GM18858 (cell line): ENCODE measurements at regions not wholly inside any gene's neighbourhood (a gene's known extent, or its start where the extent isn't known, plus 50 kb on each side); places are given as distances from the start of the nearest gene placed in this dataset.

ENCODE experiments used
- ATAC-seq: cut with Tn5 transposase; IDR thresholded peaks from one replicate; pipeline ENCODE4 v1.9.1; 2021; ENCODE audit not compliant: unreplicated experiment

DNA sequence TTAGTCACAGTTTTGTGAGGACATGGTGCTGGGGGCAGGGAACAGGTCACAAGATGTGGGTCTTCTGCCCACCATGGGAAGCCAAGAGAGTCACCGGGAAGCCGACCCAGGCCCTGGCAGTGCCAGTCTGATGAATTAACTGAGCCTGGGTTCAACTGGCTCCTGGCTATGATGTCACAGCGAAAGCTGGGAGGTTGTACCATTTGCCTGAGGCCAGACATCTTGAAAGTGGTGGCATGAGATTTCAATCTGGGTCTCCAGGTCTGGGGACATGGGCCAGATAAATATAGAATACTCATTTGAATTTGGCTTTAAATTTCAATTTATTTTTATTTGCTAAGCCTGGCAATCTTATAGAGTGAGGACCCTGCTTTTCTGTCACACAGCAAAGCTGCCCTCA lies 280.9 kb downstream of the NSG2 start:
- ATAC-seq = no peak

- ATAC-seq = no peak
Observed at GRCh38 chr5:174327317-174327864, 281.9 kb downstream of the NSG2 start.

DNA sequence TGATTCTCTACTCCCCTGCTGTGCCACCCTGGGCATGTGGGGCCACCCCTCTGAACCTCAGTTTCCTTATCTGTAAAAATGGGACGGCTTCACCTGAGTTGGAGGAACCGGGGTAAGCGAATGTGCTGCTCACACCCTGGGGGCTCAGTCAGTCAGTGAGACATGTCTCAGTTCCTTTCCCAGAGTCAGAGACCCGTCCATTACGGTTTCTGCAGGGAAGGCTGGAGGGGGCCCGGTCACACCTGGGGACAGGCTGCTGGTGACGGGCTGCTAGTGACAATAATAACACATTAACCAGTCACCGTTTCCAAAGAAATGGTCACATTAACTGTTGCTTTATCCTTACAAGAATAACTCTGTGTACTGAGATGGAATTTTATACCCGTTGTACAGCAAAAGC lies 282.4 kb downstream of the NSG2 start:
- ATAC-seq = no peak

GRCh38 chr5:174328631-174329299 lies 283.3 kb downstream of the NSG2 start:
- no peak for ATAC-seq

- no peak for ATAC-seq
Observed at GRCh38 chr5:174329738-174330137, 284.2 kb downstream of the NSG2 start.

- ATAC-seq = no peak
Observed at GRCh38 chr5:174335682-174336364, 290.3 kb downstream of the NSG2 start.

DNA sequence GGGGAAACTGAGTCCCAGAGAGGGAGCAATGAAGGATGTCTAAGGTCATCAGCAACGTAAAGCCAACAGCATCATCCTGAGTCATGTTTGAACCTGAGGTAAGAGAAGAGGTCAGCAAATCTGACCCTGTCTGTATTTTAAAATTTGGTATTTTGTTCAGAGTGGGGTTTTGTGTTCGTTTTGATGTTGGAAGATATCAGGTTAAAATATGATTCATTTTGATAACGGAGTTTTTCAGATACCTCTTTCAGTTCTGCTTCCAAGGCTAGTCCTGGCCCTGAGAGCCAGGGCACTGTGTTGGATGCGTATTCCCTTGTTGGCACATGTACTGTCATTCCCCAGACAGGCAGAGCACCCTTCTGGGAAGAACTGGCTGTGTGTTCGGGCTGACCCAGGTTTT lies 291.0 kb downstream of the NSG2 start:
- ATAC-seq = no peak

GRCh38 chr5:174337276-174338184 lies 292.0 kb downstream of the NSG2 start:
- no peak for ATAC-seq

GRCh38 chr5:174338185-174339010 lies 292.9 kb downstream of the NSG2 start:
- ATAC-seq = no peak

- ATAC-seq = no peak
Observed at GRCh38 chr5:174339130-174339529, 293.6 kb downstream of the NSG2 start.

GRCh38 chr5:174340226-174340625 lies 294.7 kb downstream of the NSG2 start:
- ATAC-seq = no peak

GRCh38 chr5:174342696-174343095 lies 297.2 kb downstream of the NSG2 start:
- no peak for ATAC-seq

- ATAC-seq = no peak
Observed at GRCh38 chr5:174343826-174344225, 298.3 kb downstream of the NSG2 start.

- ATAC-seq = no peak
Observed at GRCh38 chr5:174344335-174344734, 298.8 kb downstream of the NSG2 start.

- ATAC-seq = no peak
Observed at GRCh38 chr5:174347183-174347582, 301.7 kb downstream of the NSG2 start.

DNA sequence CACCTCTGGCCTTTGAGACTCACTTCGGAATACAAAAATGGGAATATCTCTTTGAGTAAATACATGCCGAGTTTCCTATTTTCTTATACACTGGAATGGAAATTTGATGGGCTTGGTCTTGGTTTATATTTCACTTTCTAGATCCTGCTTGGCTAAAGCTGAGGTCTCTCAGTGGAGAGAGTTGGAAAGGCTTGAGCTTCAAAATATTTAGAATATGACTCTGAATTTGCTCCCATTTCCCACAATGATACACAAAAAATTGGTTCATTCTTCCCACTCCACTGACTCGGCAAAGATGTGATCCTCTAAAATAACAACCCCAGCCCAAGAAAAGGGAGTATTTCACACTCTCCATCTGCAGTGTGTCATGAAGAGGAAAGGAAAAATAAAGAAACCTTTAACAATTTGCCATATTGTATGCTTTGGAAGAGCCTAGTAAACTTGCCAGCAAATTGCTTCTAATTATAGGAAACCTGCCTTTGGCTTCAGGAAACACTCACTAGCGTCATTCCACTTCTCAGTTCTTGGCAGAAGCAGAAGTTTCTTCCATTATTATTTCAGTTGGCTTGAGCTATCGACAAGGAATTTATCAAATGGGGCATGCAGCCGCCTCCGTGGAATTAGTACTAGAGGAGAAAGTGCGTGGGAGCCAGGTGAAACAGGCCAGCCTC lies 302.9 kb downstream of the NSG2 start:
- no peak for ATAC-seq

DNA sequence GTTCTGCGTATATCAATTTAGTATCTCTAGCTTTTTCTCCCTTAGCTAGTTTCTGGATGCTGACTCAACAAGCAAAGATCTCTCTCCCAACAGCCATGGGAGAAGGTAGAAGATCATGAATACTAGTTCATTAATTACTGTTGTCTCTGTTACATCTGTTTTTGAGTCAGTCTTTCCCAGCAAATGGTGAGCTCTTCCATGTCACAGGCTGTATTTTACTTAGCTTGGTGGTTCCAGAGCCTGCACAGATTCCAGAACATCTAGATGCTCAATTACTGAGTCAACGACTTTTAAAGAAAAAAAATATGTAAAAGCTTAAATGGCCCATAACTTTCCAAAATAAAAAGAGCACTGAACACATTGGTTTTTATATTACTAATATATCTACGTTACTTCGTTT lies 307.2 kb downstream of the NSG2 start:
- ATAC-seq = no peak

DNA sequence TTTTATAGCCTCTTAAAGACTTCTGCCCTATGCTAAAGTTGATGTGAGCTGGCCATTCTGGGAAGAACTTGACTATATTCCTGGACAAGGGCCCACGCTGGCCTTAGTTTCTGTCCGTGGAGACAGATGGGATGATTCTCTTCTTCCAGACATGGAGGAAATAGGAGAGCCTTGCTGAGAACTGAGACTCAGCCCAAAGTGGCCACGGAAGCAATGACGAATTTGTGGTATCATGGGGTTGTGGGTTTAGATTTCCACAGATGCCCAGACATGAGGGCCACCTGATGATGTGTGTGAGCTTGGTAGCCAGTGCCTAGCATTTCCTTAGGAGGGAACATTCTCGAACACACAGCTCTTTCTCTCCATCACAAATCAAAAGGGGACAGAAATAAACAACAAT lies 309.1 kb downstream of the NSG2 start:
- no peak for ATAC-seq

GRCh38 chr5:174355208-174355612 lies 309.7 kb downstream of the NSG2 start:
- ATAC-seq = no peak

- ATAC-seq = no peak
Observed at GRCh38 chr5:174355995-174356394, 310.5 kb downstream of the NSG2 start.
